Astrocyte (in vitro differentiated cells and primary cell): ENCODE measurements at regions not wholly inside any gene's neighbourhood (a gene's known extent, or its start where the extent isn't known, plus 50 kb on each side); places are given as distances from the start of the nearest gene placed in this dataset.
A peak's percentile ranks its signal among the peaks of the same experiment; 100 is the strongest.
"Not testable (repeated sequence)": the region's sequence is repeated elsewhere in the genome, so short reads cannot be mapped to it uniquely, and the experiment has no call there.

Experiments
- DNase-seq: peaks from one replicate; pipeline ENCODE4 v3.0.0-alpha.2; 2010; ENCODE audit warnings: low read depth
- FAIRE-seq: peaks from 2 replicates; lab custom pipeline; 2011; peaks lifted over from hg19 to GRCh38; lab: Jason Lieb, UNC
- H2AFZ ChIP-seq: 2 replicates; pipeline ENCODE4 v1.6.0; 2012; ENCODE audit warnings: low read depth, low read length, inconsistent platforms
- H3K27ac ChIP-seq: 2 replicates; pipeline ENCODE4 v1.5.1; 2011; ENCODE audit warnings: low read depth, low read length, inconsistent platforms
- H3K27me3 ChIP-seq: 2 replicates; pipeline ENCODE4 v1.6.0; 2011; ENCODE audit warnings: low read length, inconsistent platforms; ENCODE audit not compliant: insufficient read depth
- H3K36me3 ChIP-seq: 2 replicates; pipeline ENCODE4 v1.5.1; 2011; ENCODE audit warnings: low read length, inconsistent platforms; ENCODE audit not compliant: insufficient read depth
- H3K4me1 ChIP-seq: 2 replicates; pipeline ENCODE4 v1.5.1; 2011; ENCODE audit warnings: low read length, inconsistent platforms; ENCODE audit not compliant: insufficient read depth
- H3K4me2 ChIP-seq: 2 replicates; pipeline ENCODE4 v1.6.0; 2012; ENCODE audit warnings: low read length, inconsistent platforms
- H3K4me3 ChIP-seq: 2 replicates; pipeline ENCODE4 v1.5.1; 2011; ENCODE audit warnings: low read depth, mild to moderate bottlenecking, low read length, inconsistent platforms; ENCODE audit not compliant: insufficient read depth
- H3K79me2 ChIP-seq: 2 replicates; pipeline ENCODE4 v1.6.0; 2012; ENCODE audit warnings: mild to moderate bottlenecking, low read length, inconsistent platforms; ENCODE audit not compliant: insufficient read depth
- H3K9ac ChIP-seq: 2 replicates; pipeline ENCODE4 v1.6.0; 2012; ENCODE audit warnings: mild to moderate bottlenecking, low read length, inconsistent platforms
- H3K9me3 ChIP-seq: 2 replicates; pipeline ENCODE4 v1.5.1; 2012; ENCODE audit warnings: low read depth, mild to moderate bottlenecking, low read length, inconsistent platforms; ENCODE audit not compliant: insufficient read depth
- H4K20me1 ChIP-seq: 2 replicates; pipeline ENCODE4 v1.6.0; 2012; ENCODE audit warnings: low read length, inconsistent platforms; ENCODE audit not compliant: insufficient read depth
- H3K27ac Mint-ChIP-seq: one replicate; pipeline ENCODE4 v1.8.0; 2021; ENCODE audit warnings: mild to moderate bottlenecking, mixed read lengths; ENCODE audit not compliant: unreplicated experiment
- H3K27me3 Mint-ChIP-seq: one replicate; pipeline ENCODE4 v1.8.0; 2021; ENCODE audit warnings: low read depth, mixed read lengths; ENCODE audit not compliant: unreplicated experiment
- H3K36me3 Mint-ChIP-seq: one replicate; pipeline ENCODE4 v1.8.0; 2021; ENCODE audit warnings: low read depth, mixed read lengths; ENCODE audit not compliant: unreplicated experiment
- H3K4me1 Mint-ChIP-seq: one replicate; pipeline ENCODE4 v1.8.0; 2021; ENCODE audit warnings: low read depth, mixed read lengths; ENCODE audit not compliant: unreplicated experiment
- H3K4me3 Mint-ChIP-seq: one replicate; pipeline ENCODE4 v1.8.0; 2021; ENCODE audit warnings: mild to moderate bottlenecking, moderate library complexity, mixed read lengths; ENCODE audit not compliant: unreplicated experiment
- H3K9me3 Mint-ChIP-seq: one replicate; pipeline ENCODE4 v1.8.0; 2021; ENCODE audit warnings: mild to moderate bottlenecking, mixed read lengths; ENCODE audit not compliant: unreplicated experiment

DNA sequence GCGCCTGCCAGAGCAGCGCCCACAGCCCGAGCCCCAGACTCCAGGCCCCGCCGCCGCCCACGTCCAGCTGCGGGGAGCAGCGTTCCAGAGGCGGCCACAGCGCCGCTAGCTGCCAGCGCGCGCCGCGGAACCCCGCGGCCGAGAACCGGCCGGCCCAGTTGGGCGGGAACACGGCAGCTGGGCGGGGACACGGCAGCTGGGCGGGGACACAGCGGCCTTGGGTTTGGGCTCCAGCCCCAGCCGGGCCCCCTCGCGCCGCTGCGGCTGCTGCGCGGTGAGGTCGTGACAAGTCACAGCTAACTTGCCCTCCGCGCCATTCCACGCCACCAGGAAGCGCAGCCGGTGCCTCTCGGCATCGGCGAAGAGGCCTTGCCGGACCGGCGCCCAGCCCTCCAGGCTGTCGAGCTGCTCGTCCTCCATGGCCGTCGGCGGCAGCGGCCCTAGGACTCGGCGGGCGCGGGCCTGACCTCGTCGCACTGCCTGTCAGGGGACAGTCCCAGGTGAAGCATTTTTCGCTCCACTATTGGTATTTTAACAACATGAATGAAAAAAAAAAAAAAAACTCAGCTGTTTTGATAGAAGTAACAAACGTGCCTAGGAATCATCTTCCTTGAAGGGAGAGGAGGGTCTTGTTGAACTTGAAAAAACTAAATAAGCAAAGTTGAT lies 56.6 kb upstream of the GOLGA8N start:
- not testable (repeated sequence) for H3K27ac ChIP-seq, H3K36me3 ChIP-seq, H3K9me3 ChIP-seq, H3K4me1 ChIP-seq, H4K20me1 ChIP-seq, DNase-seq, H3K4me1 Mint-ChIP-seq, H3K27ac Mint-ChIP-seq, H3K36me3 Mint-ChIP-seq, H3K27me3 ChIP-seq, H3K79me2 ChIP-seq, H3K9me3 Mint-ChIP-seq, FAIRE-seq, H3K27me3 Mint-ChIP-seq, H2AFZ ChIP-seq
- Histone ChIP-seq H3K4me3 (peak overlapping the region; percentile 57), H3K9ac (peak overlapping the region; percentile 67), H3K4me2 (peak overlapping the region; percentile 69)
- peak overlapping the region; percentile 77 for H3K4me3 Mint-ChIP-seq

DNA sequence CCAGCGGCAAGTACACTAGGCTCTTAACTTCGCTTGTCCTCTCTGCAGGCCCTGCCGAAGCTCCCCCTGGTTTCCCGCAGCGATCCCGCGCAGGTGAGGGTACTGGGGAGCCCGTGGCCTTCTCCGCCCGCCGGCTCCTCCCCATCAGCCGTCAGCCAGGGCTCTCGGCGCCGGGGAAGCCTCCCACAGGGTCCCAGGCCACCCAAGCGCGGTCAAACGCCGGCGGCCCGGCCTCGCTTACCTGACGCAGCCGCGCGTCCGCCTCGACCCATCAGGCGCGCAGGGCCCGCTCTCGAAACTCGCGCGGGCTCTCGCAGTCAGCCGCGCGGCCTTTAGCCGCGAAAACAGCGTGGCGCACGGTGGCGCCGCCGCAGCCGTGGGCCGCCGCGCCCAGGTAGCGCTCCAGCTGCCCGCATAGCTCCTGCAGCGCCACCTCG lies 57.2 kb upstream of the GOLGA8N start:
- H2AFZ ChIP-seq, FAIRE-seq, H3K4me3 Mint-ChIP-seq, H3K27ac Mint-ChIP-seq, H3K36me3 Mint-ChIP-seq, H3K9me3 Mint-ChIP-seq, H3K4me1 Mint-ChIP-seq, H3K4me3 ChIP-seq, H3K36me3 ChIP-seq, H3K4me1 ChIP-seq, DNase-seq, H3K27me3 ChIP-seq, H3K27me3 Mint-ChIP-seq, H3K79me2 ChIP-seq, H3K9ac ChIP-seq, H3K27ac ChIP-seq, H4K20me1 ChIP-seq, H3K9me3 ChIP-seq, H3K4me2 ChIP-seq: not testable (repeated sequence)

DNA sequence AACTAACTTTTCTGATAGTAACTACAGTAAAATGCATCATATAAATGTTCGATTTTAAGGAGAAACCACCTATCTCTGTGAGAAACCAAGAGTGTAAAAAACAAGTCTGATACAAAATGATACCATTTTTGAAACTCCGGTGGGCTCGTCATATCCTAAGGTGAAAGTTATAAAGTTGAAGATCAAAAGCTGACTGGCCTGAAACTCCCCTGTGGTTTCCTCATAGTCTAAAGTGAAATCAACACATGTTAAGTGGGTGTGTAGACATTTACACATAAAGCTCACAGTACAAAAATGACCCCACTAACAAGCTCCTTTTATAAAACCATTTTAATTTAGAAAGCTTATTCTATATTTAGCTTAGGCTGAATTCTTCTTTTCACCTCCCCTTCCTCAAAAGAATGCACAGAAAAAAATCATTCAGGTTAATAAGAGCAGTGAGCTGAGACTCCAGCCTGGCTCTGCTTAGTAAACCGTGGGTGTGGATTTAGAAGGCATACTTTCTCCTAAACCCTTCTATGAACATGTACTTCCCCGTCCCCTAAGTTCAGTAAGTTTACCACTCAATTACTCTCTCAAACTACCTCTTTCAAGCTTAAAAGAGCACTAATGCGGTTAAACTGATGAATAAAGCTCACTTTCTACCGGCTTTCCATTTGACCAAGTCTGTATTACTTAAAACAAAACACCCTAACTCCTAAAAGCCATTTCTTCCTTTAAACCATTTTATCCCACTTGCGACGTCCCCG lies 57.9 kb upstream of the GOLGA8N start:
- H3K79me2 ChIP-seq, H3K4me1 Mint-ChIP-seq, H3K4me2 ChIP-seq, H3K36me3 Mint-ChIP-seq, H3K36me3 ChIP-seq, H3K27ac ChIP-seq, DNase-seq, H3K4me3 ChIP-seq, H3K4me3 Mint-ChIP-seq, H3K4me1 ChIP-seq, H3K9ac ChIP-seq, H3K27me3 Mint-ChIP-seq, H3K27me3 ChIP-seq, H3K9me3 ChIP-seq, H3K9me3 Mint-ChIP-seq, H4K20me1 ChIP-seq, H2AFZ ChIP-seq, FAIRE-seq, H3K27ac Mint-ChIP-seq: not testable (repeated sequence)

DNA sequence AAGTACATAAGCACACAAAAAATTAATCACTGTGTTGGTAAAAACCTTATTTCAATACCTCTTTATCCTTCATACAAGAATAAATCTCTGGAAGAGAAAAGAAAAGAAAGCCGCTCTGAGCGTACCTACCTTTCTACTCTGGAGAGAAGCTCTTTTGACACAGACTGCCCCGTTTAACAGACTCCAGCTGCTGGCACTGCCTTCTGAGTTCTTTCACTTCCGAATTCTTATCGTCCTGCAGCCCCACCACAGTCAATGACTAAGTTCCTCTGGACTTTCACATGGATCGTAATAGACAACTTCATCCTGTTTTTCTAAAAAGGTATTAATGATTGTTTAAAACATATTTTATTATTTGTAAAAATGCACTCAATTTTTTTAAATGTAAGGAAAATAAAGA lies 67.5 kb upstream of the GOLGA8O start:
- not testable (repeated sequence) for H3K9me3 Mint-ChIP-seq, H4K20me1 ChIP-seq, DNase-seq, H3K36me3 Mint-ChIP-seq, H2AFZ ChIP-seq, H3K27ac ChIP-seq, H3K9me3 ChIP-seq, H3K4me1 Mint-ChIP-seq, H3K27me3 ChIP-seq, H3K9ac ChIP-seq, H3K4me2 ChIP-seq, H3K79me2 ChIP-seq, H3K27me3 Mint-ChIP-seq, H3K27ac Mint-ChIP-seq, H3K4me1 ChIP-seq, FAIRE-seq, H3K4me3 ChIP-seq, H3K4me3 Mint-ChIP-seq, H3K36me3 ChIP-seq

DNA sequence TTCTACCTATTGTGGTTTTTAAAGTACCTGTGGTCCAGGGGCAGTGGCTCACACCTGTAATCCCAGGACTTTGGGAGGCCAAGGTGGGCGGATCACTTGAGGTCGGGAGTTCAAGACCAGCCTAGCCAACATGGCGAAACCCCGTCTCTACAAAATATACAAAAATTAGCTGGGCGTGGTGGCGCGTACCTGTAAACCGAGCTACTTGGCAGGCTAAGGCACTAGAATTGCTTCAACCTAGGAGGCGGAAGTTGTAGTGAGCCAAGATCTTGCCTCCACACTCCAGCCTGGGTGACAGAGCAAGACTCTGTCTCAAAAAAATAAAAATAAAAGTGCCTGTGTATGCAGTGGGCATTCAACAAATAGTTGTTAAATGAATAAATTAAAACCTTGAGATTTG lies 67.0 kb upstream of the GOLGA8O start:
- not testable (repeated sequence) for DNase-seq, H2AFZ ChIP-seq, H3K4me3 Mint-ChIP-seq, H3K9me3 Mint-ChIP-seq, H3K27me3 Mint-ChIP-seq, H3K27ac Mint-ChIP-seq, H3K4me3 ChIP-seq, H3K9ac ChIP-seq, H4K20me1 ChIP-seq, H3K27me3 ChIP-seq, H3K9me3 ChIP-seq, H3K4me1 Mint-ChIP-seq, H3K36me3 ChIP-seq, H3K4me2 ChIP-seq, FAIRE-seq, H3K4me1 ChIP-seq, H3K27ac ChIP-seq, H3K79me2 ChIP-seq, H3K36me3 Mint-ChIP-seq

DNA sequence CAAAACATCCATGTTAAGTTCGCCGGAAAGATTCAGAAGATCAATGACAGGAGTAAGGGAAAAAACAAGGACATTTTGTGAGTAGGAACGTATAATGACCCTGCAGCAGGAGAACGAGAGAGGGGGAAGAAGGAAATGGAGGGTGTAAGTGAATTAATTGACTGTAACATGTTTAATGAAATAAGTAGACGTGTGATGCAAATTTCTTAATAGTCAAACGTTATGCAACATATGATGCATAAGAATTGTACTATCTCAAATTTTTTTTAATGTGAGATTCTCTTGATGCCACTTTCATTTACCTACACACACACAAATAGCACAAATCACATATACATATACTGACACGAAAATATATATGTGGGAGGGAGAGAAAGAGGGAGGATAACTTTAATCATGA lies 63.5 kb upstream of the GOLGA8O start:
- H3K36me3 ChIP-seq, H3K79me2 ChIP-seq, H3K4me1 Mint-ChIP-seq, H3K27ac Mint-ChIP-seq, H4K20me1 ChIP-seq, H3K9ac ChIP-seq, H3K36me3 Mint-ChIP-seq, H3K9me3 ChIP-seq, H3K4me3 ChIP-seq, H3K9me3 Mint-ChIP-seq, H3K4me3 Mint-ChIP-seq, FAIRE-seq, H3K27me3 Mint-ChIP-seq, H2AFZ ChIP-seq, DNase-seq, H3K4me1 ChIP-seq, H3K4me2 ChIP-seq, H3K27ac ChIP-seq, H3K27me3 ChIP-seq: not testable (repeated sequence)
